ENCODE measurements at regions not wholly inside any gene's neighbourhood (a gene's known extent, or its start where the extent isn't known, plus 50 kb on each side); places are given as distances from the start of the nearest gene placed in this dataset.
"Not testable (repeated sequence)": the region's sequence is repeated elsewhere in the genome, so short reads cannot be mapped to it uniquely, and the experiment has no call there.

GRCh38 chr7:150084724-150085123 lies 211.0 kb downstream of the ATP6V0E2 start:
- not testable (repeated sequence) for TF ChIP-seq EZH2 (IDR thresholded peaks at IDR 0.05; ENCODE audit: borderline replicate concordance, low read length); CTCF (IDR thresholded peaks at IDR 0.05; ENCODE audit: low read length)
